ENCODE measurements at regions not wholly inside any gene's neighbourhood (a gene's known extent, or its start where the extent isn't known, plus 50 kb on each side); places are given as distances from the start of the nearest gene placed in this dataset.

DNA sequence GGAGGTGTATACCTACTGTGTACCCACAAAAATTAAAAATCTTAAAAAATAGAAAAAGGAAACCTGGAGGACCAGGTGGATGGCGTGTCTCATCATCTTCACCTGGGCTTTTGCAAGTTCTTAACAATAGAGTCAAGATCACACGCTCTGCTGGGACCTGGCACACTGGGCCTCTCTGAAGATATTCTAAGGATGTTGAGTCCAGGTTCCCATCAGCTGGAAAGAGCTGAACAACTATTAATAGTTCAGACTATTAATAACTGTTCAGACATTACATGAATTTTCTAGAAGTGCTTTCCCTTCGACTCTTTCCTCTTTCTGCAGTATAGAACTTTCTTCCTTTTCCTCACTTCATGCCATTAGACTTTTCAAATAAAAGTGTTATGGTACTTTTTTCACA is 320.2 kb upstream of the IL12A start:
- no peak overlapping the region for H3K27ac ChIP-seq (ENCODE audit: control insufficient read depth, insufficient read depth, low read length)
- TF ChIP-seq, protein P1, sequence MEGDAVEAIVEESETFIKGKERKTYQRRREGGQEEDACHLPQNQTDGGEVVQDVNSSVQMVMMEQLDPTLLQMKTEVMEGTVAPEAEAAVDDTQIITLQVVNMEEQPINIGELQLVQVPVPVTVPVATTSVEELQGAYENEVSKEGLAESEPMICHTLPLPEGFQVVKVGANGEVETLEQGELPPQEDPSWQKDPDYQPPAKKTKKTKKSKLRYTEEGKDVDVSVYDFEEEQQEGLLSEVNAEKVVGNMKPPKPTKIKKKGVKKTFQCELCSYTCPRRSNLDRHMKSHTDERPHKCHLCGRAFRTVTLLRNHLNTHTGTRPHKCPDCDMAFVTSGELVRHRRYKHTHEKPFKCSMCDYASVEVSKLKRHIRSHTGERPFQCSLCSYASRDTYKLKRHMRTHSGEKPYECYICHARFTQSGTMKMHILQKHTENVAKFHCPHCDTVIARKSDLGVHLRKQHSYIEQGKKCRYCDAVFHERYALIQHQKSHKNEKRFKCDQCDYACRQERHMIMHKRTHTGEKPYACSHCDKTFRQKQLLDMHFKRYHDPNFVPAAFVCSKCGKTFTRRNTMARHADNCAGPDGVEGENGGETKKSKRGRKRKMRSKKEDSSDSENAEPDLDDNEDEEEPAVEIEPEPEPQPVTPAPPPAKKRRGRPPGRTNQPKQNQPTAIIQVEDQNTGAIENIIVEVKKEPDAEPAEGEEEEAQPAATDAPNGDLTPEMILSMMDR (optimal IDR thresholded peaks at IDR 0.05 in 1 of 3, IDR thresholded peaks at IDR 0.05 in 1 of 3, conservative IDR thresholded peaks at IDR 0.05 in 1 of 3; ENCODE audit: extremely low read depth in 1 of 3, insufficient read depth in 2 of 3, low read length in 3 of 3): no peak
- TF ChIP-seq EZH2 (IDR thresholded peaks at IDR 0.05; ENCODE audit: low read length): no peak
- no peak for DNase-seq (ENCODE audit: low read depth, low spot score)

DNA sequence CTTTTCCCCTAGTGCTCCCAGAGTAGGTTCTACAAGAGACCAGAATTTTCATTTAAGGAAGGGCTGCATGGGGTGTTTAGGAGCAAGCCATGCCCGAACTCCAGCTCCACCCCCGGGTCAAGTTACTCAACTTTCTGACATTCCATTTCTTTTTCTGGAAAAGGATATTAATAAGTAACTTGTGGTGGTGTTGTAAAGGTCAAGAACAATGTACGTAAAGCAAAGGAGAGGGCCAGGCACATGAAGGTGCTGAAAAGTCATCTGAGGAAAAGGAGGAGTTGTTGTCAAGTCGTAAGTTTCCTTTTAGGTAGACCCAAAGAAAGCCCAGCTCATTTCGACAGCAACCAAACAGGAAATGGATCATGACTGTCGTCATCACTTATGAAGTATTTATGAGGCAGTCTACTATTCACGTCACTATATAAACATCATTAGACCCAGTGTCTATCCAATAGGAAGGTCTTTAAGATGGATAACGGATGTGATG is 319.6 kb upstream of the IL12A start:
- no peaks in the 10 kb centered on the region for H4K20me1 ChIP-seq (ENCODE audit: control insufficient read depth, extremely low read depth, insufficient read depth, low read length)
- H3K4me2 ChIP-seq (ENCODE audit: control insufficient read depth, extremely low read depth, insufficient read depth, low read depth, low read length): no peak overlapping the region
- FAIRE-seq (peak; percentile 46), DNase-seq (ENCODE audit: low read depth, low spot score) (no peak)
- H3K9ac ChIP-seq (ENCODE audit: control insufficient read depth, extremely low read depth, insufficient read depth, low read length): no peak overlapping the region
- H3K9me3 ChIP-seq (ENCODE audit: control insufficient read depth, low read depth, low read length): no peaks in the 10 kb centered on the region
- H3K9me1 ChIP-seq (ENCODE audit: control insufficient read depth, extremely low read depth, insufficient read depth, low read length): no peaks in the 10 kb centered on the region
- H3K4me3 ChIP-seq (ENCODE audit: control insufficient read depth in 2 of 3, extremely low read depth in 1 of 3, insufficient read depth in 2 of 3, low read depth in 1 of 3, low read length in 3 of 3): no peak overlapping the region
- H3K79me2 ChIP-seq (ENCODE audit: control insufficient read depth, insufficient read depth, low read length): no peaks in the 10 kb centered on the region
- H3K36me3 ChIP-seq (ENCODE audit: control insufficient read depth in 2 of 2, extremely low read depth in 1 of 2, insufficient read depth in 2 of 2, low read length in 2 of 2): no peaks in the 10 kb centered on the region
- dilution Hi-C loops (cut with MboI; ENCODE audit: extremely low pct_ligation_motif_present, low sequenced_read_pairs): no loop called here
- TF ChIP-seq EZH2 (IDR thresholded peaks at IDR 0.05; ENCODE audit: low read length): no peak
- TF ChIP-seq, protein P1 (optimal IDR thresholded peaks at IDR 0.05 in 1 of 3, IDR thresholded peaks at IDR 0.05 in 1 of 3, conservative IDR thresholded peaks at IDR 0.05 in 1 of 3; ENCODE audit: extremely low read depth in 1 of 3, insufficient read depth in 2 of 3, low read length in 3 of 3): no peak
- no peaks in the 10 kb centered on the region for H3K4me1 ChIP-seq (ENCODE audit: control insufficient read depth, extremely low read depth, insufficient read depth, low read length)
- no peak overlapping the region for H2AFZ ChIP-seq (ENCODE audit: control insufficient read depth, low read length)
- no peaks in the 10 kb centered on the region for H3K27me3 ChIP-seq (ENCODE audit: control insufficient read depth, extremely low read depth, insufficient read depth, low read length)
- no peak overlapping the region for H3K27ac ChIP-seq (ENCODE audit: control insufficient read depth, insufficient read depth, low read length)

More for the DNA sequence above, 320.2 kb upstream of the IL12A start:
- Histone ChIP-seq H3K9ac (ENCODE audit: control insufficient read depth, extremely low read depth, insufficient read depth, low read length) (no peak overlapping the region), H3K36me3 (ENCODE audit: control insufficient read depth in 2 of 2, extremely low read depth in 1 of 2, insufficient read depth in 2 of 2, low read length in 2 of 2) (no peaks in the 10 kb centered on the region), H3K27me3 (ENCODE audit: control insufficient read depth, extremely low read depth, insufficient read depth, low read length) (no peaks in the 10 kb centered on the region), H4K20me1 (ENCODE audit: control insufficient read depth, extremely low read depth, insufficient read depth, low read length) (no peaks in the 10 kb centered on the region), H3K9me3 (ENCODE audit: control insufficient read depth, low read depth, low read length) (no peaks in the 10 kb centered on the region), H2AFZ (ENCODE audit: control insufficient read depth, low read length) (no peak overlapping the region), H3K4me3 (ENCODE audit: control insufficient read depth in 2 of 3, extremely low read depth in 1 of 3, insufficient read depth in 2 of 3, low read depth in 1 of 3, low read length in 3 of 3) (no peak overlapping the region), H3K9me1 (ENCODE audit: control insufficient read depth, extremely low read depth, insufficient read depth, low read length) (no peaks in the 10 kb centered on the region), H3K4me2 (ENCODE audit: control insufficient read depth, extremely low read depth, insufficient read depth, low read depth, low read length) (no peak overlapping the region), H3K79me2 (ENCODE audit: control insufficient read depth, insufficient read depth, low read length) (no peaks in the 10 kb centered on the region), H3K4me1 (ENCODE audit: control insufficient read depth, extremely low read depth, insufficient read depth, low read length) (no peaks in the 10 kb centered on the region)
- FAIRE-seq: no peak
- dilution Hi-C loops (cut with MboI; ENCODE audit: extremely low pct_ligation_motif_present, low sequenced_read_pairs): no loop called here
